ENCODE measurements at regions not wholly inside any gene's neighbourhood (a gene's known extent, or its start where the extent isn't known, plus 50 kb on each side); places are given as distances from the start of the nearest gene placed in this dataset.

- no peak for DNase-seq (ENCODE audit: low read depth)
Observed at GRCh38 chr11:70501051-70501901, 102.9 kb downstream of the CTTN start.

GRCh38 chr11:70501933-70502540 lies 103.7 kb downstream of the CTTN start:
- no peak for DNase-seq (ENCODE audit: low read depth)

- no peak for DNase-seq (ENCODE audit: low read depth)
Observed at GRCh38 chr11:70502677-70503467, 104.5 kb downstream of the CTTN start.

- DNase-seq (ENCODE audit: low read depth), result no peak
Observed at GRCh38 chr11:70503468-70504221, 105.3 kb downstream of the CTTN start.

- DNase-seq (ENCODE audit: low read depth), result no peak
Observed at GRCh38 chr11:70504246-70505020, 106.1 kb downstream of the CTTN start.

- no peak for DNase-seq (ENCODE audit: low read depth)
Observed at GRCh38 chr11:70505331-70505731, 107.0 kb downstream of the CTTN start.

- no peak for DNase-seq (ENCODE audit: low read depth)
Observed at GRCh38 chr11:70505761-70506657, 107.7 kb downstream of the CTTN start.

GRCh38 chr11:70506658-70506970 lies 108.3 kb downstream of the CTTN start:
- DNase-seq (ENCODE audit: low read depth), result no peak

- DNase-seq (ENCODE audit: low read depth), result no peak
Observed at GRCh38 chr11:70506986-70507385, 108.7 kb downstream of the CTTN start.

GRCh38 chr11:70507466-70508230 lies 109.3 kb downstream of the CTTN start:
- DNase-seq (ENCODE audit: low read depth), result no peak

- no peak for DNase-seq (ENCODE audit: low read depth)
Observed at GRCh38 chr11:70508231-70508480, 109.8 kb downstream of the CTTN start.

GRCh38 chr11:70509476-70509875 lies 111.1 kb downstream of the CTTN start:
- DNase-seq (ENCODE audit: low read depth), result no peak

GRCh38 chr11:70510106-70510505 lies 111.8 kb downstream of the CTTN start:
- no peak for DNase-seq (ENCODE audit: low read depth)

- DNase-seq (ENCODE audit: low read depth), result no peak
Observed at GRCh38 chr11:70510571-70510970, 112.2 kb downstream of the CTTN start.

- DNase-seq (ENCODE audit: low read depth), result no peak
Observed at GRCh38 chr11:70511345-70511744, 113.0 kb downstream of the CTTN start.

GRCh38 chr11:70512716-70513115 lies 114.4 kb downstream of the CTTN start:
- DNase-seq (ENCODE audit: low read depth), result no peak

- no peak for DNase-seq (ENCODE audit: low read depth)
Observed at GRCh38 chr11:70517203-70517602, 118.9 kb downstream of the CTTN start.

- DNase-seq (ENCODE audit: low read depth), result peak; percentile 82
Observed at GRCh38 chr11:70517988-70518907, 119.9 kb downstream of the CTTN start.
